ENCODE measurements at regions not wholly inside any gene's neighbourhood (a gene's known extent, or its start where the extent isn't known, plus 50 kb on each side); places are given as distances from the start of the nearest gene placed in this dataset.
A peak's percentile ranks its signal among the peaks of the same experiment; 100 is the strongest.
"Not testable (repeated sequence)": the region's sequence is repeated elsewhere in the genome, so short reads cannot be mapped to it uniquely, and the experiment has no call there.

- no peaks in the 10 kb centered on the region for H3K36me3 ChIP-seq (ENCODE audit: control insufficient read depth, insufficient read depth, low read length)
- no peaks in the 10 kb centered on the region for H3K27me3 ChIP-seq (ENCODE audit: control insufficient read depth, insufficient read depth, low read length)
- H3K4me3 ChIP-seq (ENCODE audit: low read depth, low read length): no peak overlapping the region
- FAIRE-seq: no peak
- DNase-seq (ENCODE audit: low read depth): peak; percentile 86
- TF ChIP-seq CTCF (IDR thresholded peaks at IDR 0.05; ENCODE audit: insufficient read depth, low read length, severe bottlenecking): no peak
Measured at GRCh38 chr5:175344331-175345195, 99.4 kb downstream of the DRD1 start.

- Histone ChIP-seq H3K4me3 (ENCODE audit: low read depth, low read length) (no peak overlapping the region), H3K27me3 (ENCODE audit: control insufficient read depth, insufficient read depth, low read length) (no peaks in the 10 kb centered on the region), H3K36me3 (ENCODE audit: control insufficient read depth, insufficient read depth, low read length) (no peaks in the 10 kb centered on the region)
- no peak for TF ChIP-seq CTCF (IDR thresholded peaks at IDR 0.05; ENCODE audit: insufficient read depth, low read length, severe bottlenecking)
- DNase-seq (ENCODE audit: low read depth): peak; percentile 80
- FAIRE-seq: no peak
Measured at GRCh38 chr5:175343308-175343707, 100.7 kb downstream of the DRD1 start.

GRCh38 chr5:175340180-175340579 lies 103.8 kb downstream of the DRD1 start:
- no peaks in the 10 kb centered on the region for H3K27me3 ChIP-seq (ENCODE audit: control insufficient read depth, insufficient read depth, low read length)
- H3K4me3 ChIP-seq (ENCODE audit: low read depth, low read length): no peak overlapping the region
- no peak for TF ChIP-seq CTCF (IDR thresholded peaks at IDR 0.05; ENCODE audit: insufficient read depth, low read length, severe bottlenecking)
- H3K36me3 ChIP-seq (ENCODE audit: control insufficient read depth, insufficient read depth, low read length): no peaks in the 10 kb centered on the region
- no peak for DNase-seq (ENCODE audit: low read depth)
- no peak for FAIRE-seq

GRCh38 chr5:175337680-175338079 lies 106.3 kb downstream of the DRD1 start:
- H3K4me3 ChIP-seq (ENCODE audit: low read depth, low read length): no peak overlapping the region
- no peaks in the 10 kb centered on the region for H3K36me3 ChIP-seq (ENCODE audit: control insufficient read depth, insufficient read depth, low read length)
- no peak for DNase-seq (ENCODE audit: low read depth)
- no peaks in the 10 kb centered on the region for H3K27me3 ChIP-seq (ENCODE audit: control insufficient read depth, insufficient read depth, low read length)
- FAIRE-seq: no peak
- TF ChIP-seq CTCF (IDR thresholded peaks at IDR 0.05; ENCODE audit: insufficient read depth, low read length, severe bottlenecking): no peak

- Histone ChIP-seq H3K36me3 (ENCODE audit: control insufficient read depth, insufficient read depth, low read length) (no peaks in the 10 kb centered on the region), H3K4me3 (ENCODE audit: low read depth, low read length) (no peak overlapping the region), H3K27me3 (ENCODE audit: control insufficient read depth, insufficient read depth, low read length) (no peaks in the 10 kb centered on the region)
- no peak for TF ChIP-seq CTCF (IDR thresholded peaks at IDR 0.05; ENCODE audit: insufficient read depth, low read length, severe bottlenecking)
- DNase-seq (ENCODE audit: low read depth) (no peak), FAIRE-seq (no peak)
Measured at GRCh38 chr5:175336781-175337180, 107.2 kb downstream of the DRD1 start.

GRCh38 chr5:175335691-175336090 lies 108.3 kb downstream of the DRD1 start:
- Histone ChIP-seq H3K4me3 (ENCODE audit: low read depth, low read length) (no peak overlapping the region), H3K36me3 (ENCODE audit: control insufficient read depth, insufficient read depth, low read length) (no peaks in the 10 kb centered on the region), H3K27me3 (ENCODE audit: control insufficient read depth, insufficient read depth, low read length) (no peaks in the 10 kb centered on the region)
- FAIRE-seq: no peak
- DNase-seq (ENCODE audit: low read depth): no peak
- no peak for TF ChIP-seq CTCF (IDR thresholded peaks at IDR 0.05; ENCODE audit: insufficient read depth, low read length, severe bottlenecking)

GRCh38 chr5:175331173-175332036 lies 112.6 kb downstream of the DRD1 start:
- FAIRE-seq: peak; percentile 43
- not testable (repeated sequence) for H3K36me3 ChIP-seq (ENCODE audit: control insufficient read depth, insufficient read depth, low read length); H3K4me3 ChIP-seq (ENCODE audit: low read depth, low read length); DNase-seq (ENCODE audit: low read depth); H3K27me3 ChIP-seq (ENCODE audit: control insufficient read depth, insufficient read depth, low read length)
